ENCODE measurements at regions not wholly inside any gene's neighbourhood (a gene's known extent, or its start where the extent isn't known, plus 50 kb on each side); places are given as distances from the start of the nearest gene placed in this dataset.

DNA sequence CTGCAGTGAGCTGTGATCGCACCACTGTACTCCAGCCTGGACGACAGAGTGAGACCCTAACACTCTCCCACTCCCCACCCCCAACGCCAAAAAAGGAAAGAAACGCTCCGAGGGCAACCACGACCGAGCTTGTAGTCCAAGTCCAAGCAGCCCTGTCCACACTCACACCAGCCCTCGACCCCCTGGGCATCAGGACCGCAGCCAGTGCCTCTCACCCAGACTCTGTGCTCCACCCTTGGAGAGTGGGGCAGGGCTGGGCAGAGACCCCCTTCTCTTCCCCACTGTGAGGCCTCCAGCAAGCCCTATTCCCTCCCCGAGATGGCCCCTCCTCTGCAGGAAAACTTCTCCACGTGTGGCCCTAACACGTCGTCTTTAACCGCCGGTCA lies 82.6 kb downstream of the FOXL3 start:
- Histone ChIP-seq H3K4me3 (ENCODE audit: low read depth, low read length) (no peak overlapping the region), H3K9ac (ENCODE audit: low read length) (no peak overlapping the region)

DNA sequence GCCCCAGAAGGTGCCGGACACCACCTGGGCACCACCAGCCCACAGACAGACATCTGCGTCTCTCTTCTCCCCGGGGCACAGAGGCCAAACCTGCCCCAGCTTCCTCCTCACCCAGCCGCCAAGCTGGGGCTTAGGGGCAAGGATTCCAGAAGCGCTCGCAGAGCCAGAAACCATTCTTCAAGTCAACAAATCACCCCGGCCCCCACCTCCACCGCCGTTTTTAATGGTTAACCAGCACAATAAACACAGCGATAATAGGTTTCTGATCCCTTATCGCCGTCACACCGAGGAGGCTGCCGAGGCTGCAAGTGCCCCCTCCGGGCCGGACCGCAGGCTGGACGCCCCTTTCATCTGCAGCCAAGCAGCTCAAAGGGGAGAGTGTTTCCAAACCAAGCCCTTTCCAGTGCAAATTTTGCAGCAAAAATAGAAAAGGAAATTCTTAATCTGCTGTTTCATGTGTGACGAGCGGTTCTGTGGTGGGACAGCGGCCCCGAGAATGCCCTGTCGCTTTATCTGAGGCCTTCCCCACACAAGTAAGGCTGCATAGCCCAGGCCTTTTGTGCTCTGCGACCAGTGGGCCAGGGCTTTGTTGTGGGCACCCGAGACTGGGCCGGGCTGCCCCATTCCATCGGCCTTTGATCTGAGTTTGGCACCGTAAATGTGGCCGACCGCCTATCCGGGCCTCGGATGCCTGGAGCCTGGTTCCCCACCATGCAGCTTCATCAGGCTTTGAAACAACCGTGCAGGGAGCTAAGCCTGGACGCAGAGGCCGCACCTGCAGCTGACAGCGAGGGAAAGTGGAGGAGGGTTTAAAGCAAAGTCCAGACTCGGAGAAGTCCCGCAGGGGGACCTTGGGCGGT lies 83.2 kb downstream of the FOXL3 start:
- Histone ChIP-seq H3K4me1 (ENCODE audit: control insufficient read depth, insufficient read depth, low read length) (peaks cover 11% of the 10 kb centered on the region; the same call in 1 of the 2 replicates), H3K27ac (ENCODE audit: low read depth, low read length) (no peak overlapping the region), H3K27me3 (ENCODE audit: control insufficient read depth, insufficient read depth, low read length) (peaks cover 7% of the 10 kb centered on the region; the same call in 1 of the 2 replicates), H3K36me3 (ENCODE audit: control insufficient read depth, insufficient read depth, low read length) (no peaks in the 10 kb centered on the region), H3K9me3 (ENCODE audit: control insufficient read depth, insufficient read depth, low read depth, low read length) (no peaks in the 10 kb centered on the region), H3K4me3 (ENCODE audit: low read depth, low read length) (no peak overlapping the region), H3K9ac (ENCODE audit: low read length) (no peak overlapping the region)

More for the DNA sequence above, 82.6 kb downstream of the FOXL3 start:
- Histone ChIP-seq H3K36me3 (ENCODE audit: control insufficient read depth, insufficient read depth, low read length) (no peaks in the 10 kb centered on the region), H3K27me3 (ENCODE audit: control insufficient read depth, insufficient read depth, low read length) (peaks cover 4% of the 10 kb centered on the region; the same call in 1 of the 2 replicates), H3K9me3 (ENCODE audit: control insufficient read depth, insufficient read depth, low read depth, low read length) (no peaks in the 10 kb centered on the region), H3K27ac (ENCODE audit: low read depth, low read length) (no peak overlapping the region), H3K4me1 (ENCODE audit: control insufficient read depth, insufficient read depth, low read length) (peaks cover 11% of the 10 kb centered on the region; the same call in 1 of the 2 replicates)

DNA sequence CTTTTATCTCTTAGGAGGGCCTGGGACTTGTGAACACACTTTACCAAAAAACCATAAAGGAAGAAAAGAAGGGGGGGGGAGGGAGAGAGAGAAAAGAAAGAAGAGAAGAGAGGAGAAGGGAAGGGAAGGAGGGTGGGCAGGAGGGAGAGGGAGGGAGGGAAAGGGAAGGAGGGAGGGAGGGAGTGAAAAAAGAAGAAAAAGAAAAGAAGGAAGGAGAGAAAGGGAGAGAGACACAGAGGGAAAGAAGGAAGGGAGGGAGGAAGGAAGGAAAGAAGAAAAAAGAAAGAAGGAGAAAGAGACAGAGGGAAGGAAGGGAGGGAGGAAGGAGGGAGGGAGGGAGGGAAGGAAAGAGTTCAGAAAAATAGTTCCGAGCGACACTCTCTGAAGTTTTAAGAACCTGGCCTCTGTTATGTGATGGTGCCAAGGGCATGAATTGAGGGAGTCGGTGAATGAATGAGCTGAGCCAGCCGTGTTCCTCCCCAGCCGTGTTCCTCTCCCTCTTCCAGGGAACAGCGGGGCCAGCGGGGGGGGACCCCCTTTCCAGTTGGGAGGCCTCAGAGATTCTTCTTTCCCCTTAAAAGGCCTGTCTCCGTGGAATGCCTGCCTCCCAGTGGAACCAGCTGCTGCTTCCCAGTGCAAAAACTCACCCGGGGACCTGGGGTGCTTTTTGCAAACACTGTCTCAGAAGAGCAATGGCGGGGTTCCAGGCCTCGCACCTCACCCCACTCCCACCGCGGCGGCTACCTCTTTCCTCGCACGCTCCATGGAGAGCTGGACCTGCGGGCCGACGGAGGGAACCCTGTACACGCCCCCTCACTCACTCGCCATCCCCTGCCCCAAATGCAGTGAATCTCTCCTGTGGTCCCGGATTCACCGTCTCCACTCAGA lies 84.1 kb downstream of the FOXL3 start:
- no peak overlapping the region for H3K27ac ChIP-seq (ENCODE audit: low read depth, low read length)

DNA sequence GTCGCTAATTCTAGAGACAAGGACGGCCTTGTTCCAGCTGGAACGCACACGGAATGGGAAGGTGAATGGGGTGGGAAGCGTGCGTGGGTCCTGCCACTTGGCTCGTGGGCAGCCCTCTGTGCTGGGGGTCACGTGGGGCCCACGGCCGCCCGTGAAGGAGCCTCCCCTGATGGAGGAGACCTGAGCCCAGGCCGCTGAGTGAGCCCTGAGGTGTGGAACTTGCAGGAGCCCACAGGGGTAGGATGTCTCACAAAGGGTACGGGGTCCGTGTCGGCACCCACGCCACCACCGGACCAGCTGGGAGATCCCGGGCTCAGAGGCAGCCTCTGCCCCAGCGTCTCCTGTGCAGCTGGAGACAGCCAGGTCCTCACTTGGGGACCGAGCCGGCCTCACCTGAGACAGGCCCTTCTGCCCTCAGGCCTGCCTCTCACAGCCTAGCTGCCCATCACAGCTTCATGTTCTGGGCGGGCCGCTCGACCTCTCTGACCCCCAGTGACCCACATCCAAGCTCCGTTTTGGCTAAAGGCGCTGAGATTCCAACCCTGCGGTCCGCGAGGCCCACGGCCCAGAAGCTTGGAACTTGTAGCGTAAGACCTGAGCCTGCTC lies 84.8 kb downstream of the FOXL3 start:
- H3K27me3 ChIP-seq (ENCODE audit: control insufficient read depth, insufficient read depth, low read length) = peaks cover 22% of the 10 kb centered on the region
- H3K9me3 ChIP-seq (ENCODE audit: control insufficient read depth, insufficient read depth, low read depth, low read length) = no peaks in the 10 kb centered on the region

More for the DNA sequence above, 84.1 kb downstream of the FOXL3 start:
- Histone ChIP-seq H3K9ac (ENCODE audit: low read length) (no peak overlapping the region), H3K9me3 (ENCODE audit: control insufficient read depth, insufficient read depth, low read depth, low read length) (no peaks in the 10 kb centered on the region), H3K4me3 (ENCODE audit: low read depth, low read length) (no peak overlapping the region), H3K36me3 (ENCODE audit: control insufficient read depth, insufficient read depth, low read length) (no peaks in the 10 kb centered on the region), H3K27me3 (ENCODE audit: control insufficient read depth, insufficient read depth, low read length) (peaks cover 16% of the 10 kb centered on the region), H3K4me1 (ENCODE audit: control insufficient read depth, insufficient read depth, low read length) (peaks cover 12% of the 10 kb centered on the region; the same call in 1 of the 2 replicates)

DNA sequence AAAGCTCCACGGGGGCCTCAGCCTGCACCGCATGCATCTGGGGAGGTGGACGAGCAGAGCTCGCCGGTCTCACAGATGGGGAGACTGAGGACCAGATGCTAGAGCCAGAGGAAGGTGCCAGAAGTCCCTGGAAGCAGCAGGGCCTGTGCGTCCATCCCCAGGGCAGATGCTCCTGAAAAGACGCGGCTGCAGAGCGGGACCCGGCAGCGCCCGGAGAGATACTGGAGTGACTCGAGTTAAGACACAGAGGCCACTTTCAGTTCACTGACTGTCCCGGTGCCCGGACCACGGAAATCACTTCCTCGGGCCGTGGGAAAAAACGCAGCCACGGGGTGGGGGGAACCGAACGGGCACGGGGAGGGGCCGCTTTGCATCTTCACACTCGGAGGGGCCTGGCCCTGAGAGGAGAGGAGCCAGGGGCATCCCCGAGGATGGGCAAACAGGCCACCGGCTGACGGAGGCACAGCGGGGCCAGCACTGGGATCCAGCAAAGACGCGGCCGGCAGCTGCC lies 85.4 kb downstream of the FOXL3 start:
- Histone ChIP-seq H3K36me3 (ENCODE audit: control insufficient read depth, insufficient read depth, low read length) (no peaks in the 10 kb centered on the region), H3K9me3 (ENCODE audit: control insufficient read depth, insufficient read depth, low read depth, low read length) (no peaks in the 10 kb centered on the region), H3K27ac (ENCODE audit: low read depth, low read length) (no peak overlapping the region), H3K4me1 (ENCODE audit: control insufficient read depth, insufficient read depth, low read length) (peaks cover 22% of the 10 kb centered on the region; the same call in 1 of the 2 replicates), H3K27me3 (ENCODE audit: control insufficient read depth, insufficient read depth, low read length) (peaks cover 26% of the 10 kb centered on the region), H3K4me3 (ENCODE audit: low read depth, low read length) (no peak overlapping the region), H3K9ac (ENCODE audit: low read length) (no peak overlapping the region)

More for the DNA sequence above, 84.8 kb downstream of the FOXL3 start:
- no peak overlapping the region for H3K27ac ChIP-seq (ENCODE audit: low read depth, low read length)
- H3K4me1 ChIP-seq (ENCODE audit: control insufficient read depth, insufficient read depth, low read length) = peaks cover 17% of the 10 kb centered on the region; the same call in 1 of the 2 replicates
- H3K36me3 ChIP-seq (ENCODE audit: control insufficient read depth, insufficient read depth, low read length) = no peaks in the 10 kb centered on the region
- no peak overlapping the region for H3K4me3 ChIP-seq (ENCODE audit: low read depth, low read length)
- H3K9ac ChIP-seq (ENCODE audit: low read length) = no peak overlapping the region

DNA sequence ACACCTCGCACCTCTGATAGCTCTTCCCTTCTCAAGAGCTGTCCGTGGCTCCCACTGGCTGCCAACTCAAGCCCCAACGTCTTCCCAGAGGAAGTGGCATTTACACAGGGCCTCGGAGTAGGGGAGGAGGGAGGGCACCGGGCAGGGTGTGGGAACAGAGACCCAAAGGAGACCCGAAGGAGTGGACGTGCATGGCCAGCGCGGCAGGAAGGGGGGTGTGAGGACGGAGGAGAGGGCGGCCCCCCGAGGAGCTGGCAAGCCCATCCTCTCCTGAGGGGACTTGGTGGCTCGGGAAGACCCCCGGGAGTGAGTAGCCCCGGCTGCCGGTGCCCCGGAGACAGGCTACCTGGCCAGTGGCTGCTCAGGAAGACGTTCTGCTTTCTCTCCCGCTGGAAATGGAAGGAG lies 85.9 kb downstream of the FOXL3 start:
- no peak overlapping the region for H3K27ac ChIP-seq (ENCODE audit: low read depth, low read length)
- peaks cover 22% of the 10 kb centered on the region; the same call in 1 of the 2 replicates for H3K4me1 ChIP-seq (ENCODE audit: control insufficient read depth, insufficient read depth, low read length)
- H3K36me3 ChIP-seq (ENCODE audit: control insufficient read depth, insufficient read depth, low read length) = no peaks in the 10 kb centered on the region
- peaks cover 30% of the 10 kb centered on the region for H3K27me3 ChIP-seq (ENCODE audit: control insufficient read depth, insufficient read depth, low read length)
- H3K9ac ChIP-seq (ENCODE audit: low read length) = no peak overlapping the region
- no peaks in the 10 kb centered on the region for H3K9me3 ChIP-seq (ENCODE audit: control insufficient read depth, insufficient read depth, low read depth, low read length)
- H3K4me3 ChIP-seq (ENCODE audit: low read depth, low read length) = no peak overlapping the region

DNA sequence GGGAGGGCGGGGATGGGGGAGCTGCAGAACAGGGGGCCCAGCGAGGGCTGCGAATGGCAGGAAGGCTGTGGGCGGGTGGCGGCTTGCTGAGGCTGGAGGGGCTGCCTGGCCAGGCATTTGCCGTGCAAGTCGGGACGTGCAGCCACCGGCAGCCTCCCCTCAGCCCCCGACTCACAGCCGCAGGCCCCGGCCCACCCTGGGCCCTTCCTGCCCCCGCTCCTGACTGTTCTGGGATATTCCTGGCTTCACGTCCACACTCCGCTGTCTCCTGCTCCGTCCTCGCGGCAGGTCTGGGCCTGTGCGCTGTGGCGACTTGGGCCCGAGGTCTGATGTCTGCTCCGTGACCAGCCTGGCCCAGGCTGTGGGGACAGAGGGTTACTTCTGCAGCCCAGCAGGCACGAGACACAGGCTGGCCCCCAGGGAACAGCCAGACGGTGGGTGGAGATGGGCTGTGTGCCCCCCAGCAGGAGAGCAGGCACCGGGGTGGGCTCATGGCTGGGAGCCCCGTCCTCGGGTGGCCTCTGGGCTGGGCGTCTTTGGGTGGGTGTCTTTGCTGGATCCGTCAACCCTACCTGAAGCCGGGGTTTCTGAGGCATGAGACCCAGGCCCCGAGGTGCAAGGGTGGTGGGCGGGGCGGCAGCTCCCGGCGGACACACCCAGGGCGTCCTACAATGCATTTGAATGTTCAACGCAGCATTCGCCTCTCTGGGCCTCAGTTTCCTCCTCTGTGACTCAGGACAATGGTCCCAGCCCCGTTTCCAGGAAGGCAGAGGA lies 86.5 kb downstream of the FOXL3 start:
- Histone ChIP-seq H3K9me3 (ENCODE audit: control insufficient read depth, insufficient read depth, low read depth, low read length) (no peaks in the 10 kb centered on the region), H3K9ac (ENCODE audit: low read length) (no peak overlapping the region), H3K27me3 (ENCODE audit: control insufficient read depth, insufficient read depth, low read length) (peaks cover 33% of the 10 kb centered on the region), H3K4me3 (ENCODE audit: low read depth, low read length) (no peak overlapping the region), H3K36me3 (ENCODE audit: control insufficient read depth, insufficient read depth, low read length) (no peaks in the 10 kb centered on the region), H3K4me1 (ENCODE audit: control insufficient read depth, insufficient read depth, low read length) (peaks cover 22% of the 10 kb centered on the region; the same call in 1 of the 2 replicates), H3K27ac (ENCODE audit: low read depth, low read length) (no peak overlapping the region)

DNA sequence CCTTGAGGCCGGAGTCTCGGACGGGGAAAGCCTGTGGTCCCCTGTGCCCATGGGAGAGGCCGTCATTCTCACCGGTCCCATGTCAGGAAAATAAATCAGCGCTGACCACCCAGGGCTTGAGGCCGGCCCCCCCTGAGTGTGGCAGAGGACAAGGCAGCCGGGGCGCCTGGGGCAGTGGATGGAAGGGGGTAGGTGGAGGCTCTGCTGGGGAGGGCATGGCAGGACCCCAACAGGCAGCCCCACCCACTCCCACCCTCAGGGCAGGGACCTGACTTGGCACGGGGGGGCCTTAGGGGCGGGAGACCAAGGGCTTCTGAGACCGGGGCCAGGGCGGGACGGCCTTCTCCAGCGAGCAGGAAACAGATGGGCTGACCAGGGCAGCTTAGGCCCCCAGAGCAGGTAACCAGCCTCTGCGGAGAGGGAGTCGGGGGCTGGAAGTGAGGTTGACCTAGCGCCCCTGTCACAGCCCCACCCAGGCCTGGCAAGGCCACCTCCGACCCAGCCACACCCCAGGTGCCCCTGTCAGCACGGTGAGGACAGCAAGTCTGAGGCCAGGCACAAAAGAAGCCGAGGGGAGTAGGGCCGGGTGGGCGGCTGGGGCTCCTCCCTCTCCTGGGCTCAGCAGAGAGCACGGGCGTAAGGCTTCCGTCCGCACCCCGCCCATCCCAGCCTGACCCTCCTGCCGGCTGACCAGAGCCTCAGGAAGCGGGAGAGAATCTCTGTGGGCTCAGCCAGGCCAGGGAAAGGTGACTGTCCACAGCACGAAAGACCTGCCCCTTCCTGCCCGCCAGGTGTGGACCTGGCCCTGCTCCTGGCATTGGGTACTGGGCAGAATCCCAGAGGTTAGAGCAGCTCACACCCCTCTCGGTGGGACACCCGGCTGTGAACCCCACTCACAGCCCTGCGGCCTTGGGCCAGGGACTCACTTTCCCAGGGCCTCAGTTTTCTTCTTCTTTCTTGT lies 87.4 kb downstream of the FOXL3 start:
- no peak overlapping the region for H3K27ac ChIP-seq (ENCODE audit: low read depth, low read length)
- H3K27me3 ChIP-seq (ENCODE audit: control insufficient read depth, insufficient read depth, low read length) = peaks cover 39% of the 10 kb centered on the region
- no peaks in the 10 kb centered on the region for H3K36me3 ChIP-seq (ENCODE audit: control insufficient read depth, insufficient read depth, low read length)
- H3K9ac ChIP-seq (ENCODE audit: low read length) = no peak overlapping the region
- H3K4me1 ChIP-seq (ENCODE audit: control insufficient read depth, insufficient read depth, low read length) = peaks cover 22% of the 10 kb centered on the region; the same call in 1 of the 2 replicates
- H3K9me3 ChIP-seq (ENCODE audit: control insufficient read depth, insufficient read depth, low read depth, low read length) = no peaks in the 10 kb centered on the region
- no peak overlapping the region for H3K4me3 ChIP-seq (ENCODE audit: low read depth, low read length)

DNA sequence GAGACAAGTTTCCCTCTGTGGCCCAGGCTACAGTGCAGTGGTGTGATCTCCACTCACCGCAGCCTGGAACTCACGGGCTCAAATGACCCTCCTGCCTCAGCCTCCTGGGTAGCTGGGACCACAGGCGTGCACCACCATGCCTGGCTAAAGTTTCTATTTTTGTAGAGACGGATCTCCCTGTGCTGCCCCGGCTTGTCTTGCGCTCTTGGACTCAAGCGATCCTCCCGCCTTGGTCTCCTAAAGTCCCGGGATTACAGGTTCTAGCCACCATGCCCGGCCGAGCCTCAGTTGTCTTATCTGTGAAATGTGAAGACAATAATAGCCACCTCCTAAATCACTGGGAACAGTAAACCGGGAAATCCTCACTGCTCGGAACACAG lies 88.1 kb downstream of the FOXL3 start:
- Histone ChIP-seq H3K4me3 (ENCODE audit: low read depth, low read length) (no peak overlapping the region), H3K27me3 (ENCODE audit: control insufficient read depth, insufficient read depth, low read length) (peaks cover 41% of the 10 kb centered on the region), H3K4me1 (ENCODE audit: control insufficient read depth, insufficient read depth, low read length) (peaks cover 19% of the 10 kb centered on the region; the same call in 1 of the 2 replicates), H3K9me3 (ENCODE audit: control insufficient read depth, insufficient read depth, low read depth, low read length) (no peaks in the 10 kb centered on the region), H3K9ac (ENCODE audit: low read length) (no peak overlapping the region), H3K36me3 (ENCODE audit: control insufficient read depth, insufficient read depth, low read length) (no peaks in the 10 kb centered on the region), H3K27ac (ENCODE audit: low read depth, low read length) (no peak overlapping the region)
